Endothelial cell of umbilical vein (primary cell): ENCODE measurements at regions not wholly inside any gene's neighbourhood (a gene's known extent, or its start where the extent isn't known, plus 50 kb on each side); places are given as distances from the start of the nearest gene placed in this dataset.

ENCODE experiments used
- BruUV-seq: library from RNA; stranded (reverse); fragments of 400-500 nt; replicated peaks from 2 replicates; lab custom pipeline; 2021; lab: Mats Ljungman, UMichigan
- CTCF ChIA-PET: fragments of 300-600, 350-600 bp; sonication (Branson Sonifier 250); formaldehyde crosslinking; loops from one replicate; lab custom pipeline; 2021; ENCODE audit warnings: antibody characterized with exemption, inconsistent platforms; lab: Charles Lee
- POLR2A ChIA-PET: fragments of 300-600, 350-600 bp; sonication (Branson Sonifier 250); formaldehyde crosslinking; loops from one replicate; lab custom pipeline; 2021; ENCODE audit warnings: antibody characterized with exemption, inconsistent platforms; lab: Charles Lee
- DNase-seq: peaks from one replicate; pipeline ENCODE4 v3.0.0-alpha.2; 2011; ENCODE audit warnings: low read depth, low spot score
- FAIRE-seq: peaks from 2 replicates; lab custom pipeline; 2011; peaks lifted over from hg19 to GRCh38; lab: Jason Lieb, UNC
- H2AFZ ChIP-seq: 2 replicates; pipeline ENCODE4 v1.6.0; 2012; ENCODE audit warnings: low read depth, low read length, control low read depth, inconsistent platforms
- H3K27ac ChIP-seq: 2 replicates; pipeline ENCODE4 v1.5.1; 2011; ENCODE audit warnings: low read depth, mild to moderate bottlenecking, control low read depth, low read length, moderate library complexity; ENCODE audit not compliant: insufficient read depth
- H3K27me3 ChIP-seq, 2 experiments: 2 replicates each; pipeline versions ENCODE4 v1.6.0 to v1.6.1; 2011; ENCODE audit warnings: low read length in 2 of 2, mixed read lengths in 1 of 2; ENCODE audit not compliant: control insufficient read depth in 2 of 2, insufficient read depth in 2 of 2
- H3K36me3 ChIP-seq, 2 experiments: 2 replicates in 1 of 2; 3 replicates in 1 of 2; pipeline ENCODE4 v1.5.1; 2011; ENCODE audit warnings: low read length in 2 of 2, mild to moderate bottlenecking in 1 of 2, moderate library complexity in 1 of 2; ENCODE audit not compliant: control insufficient read depth in 2 of 2, insufficient read depth in 2 of 2; ENCODE audit errors: extremely low read depth in 1 of 2
- H3K4me1 ChIP-seq: 3 replicates; pipeline ENCODE4 v1.5.1; 2011; ENCODE audit warnings: mild to moderate bottlenecking, low read length; ENCODE audit not compliant: control insufficient read depth, insufficient read depth; ENCODE audit errors: extremely low read depth
- H3K4me2 ChIP-seq: 2 replicates; pipeline ENCODE4 v1.6.1; 2011; ENCODE audit warnings: low read length, control low read depth, mixed read lengths; ENCODE audit not compliant: insufficient read depth
- H3K4me3 ChIP-seq, 3 experiments: fragments of 200-600 bp in 1 of 3; sonication (generic), shearing (Covaris generic) in 1 of 3; replicated peaks in 1 of 3; 2 replicates each; pipeline ENCODE4 v1.5.1; 2011 to 2016; ENCODE audit warnings: control low read depth in 3 of 3, low read length in 3 of 3, mild to moderate bottlenecking in 2 of 3, inconsistent platforms in 1 of 3, low read depth in 1 of 3, moderate library complexity in 1 of 3; ENCODE audit not compliant: insufficient read depth in 1 of 3
- H3K79me2 ChIP-seq: 2 replicates; pipeline ENCODE4 v1.6.0; 2012; ENCODE audit warnings: low read length, inconsistent platforms; ENCODE audit not compliant: control insufficient read depth, insufficient read depth
- H3K9ac ChIP-seq: replicated peaks from 2 replicates; pipeline ENCODE3; 2011; ENCODE audit warnings: low read length, control low read depth; ENCODE audit not compliant: insufficient read depth; ENCODE audit errors: extremely low read depth
- H3K9me1 ChIP-seq: replicated peaks from 3 replicates; pipeline ENCODE4 v1.6.0; 2011; ENCODE audit warnings: mild to moderate bottlenecking, low read length; ENCODE audit not compliant: control insufficient read depth, insufficient read depth; ENCODE audit errors: extremely low read depth
- H3K9me3 ChIP-seq: replicated peaks from 2 replicates; pipeline ENCODE4 v1.5.1; 2012; ENCODE audit warnings: low read length, inconsistent platforms; ENCODE audit not compliant: control insufficient read depth, insufficient read depth
- H4K20me1 ChIP-seq: replicated peaks from 2 replicates; pipeline ENCODE3; 2011; ENCODE audit warnings: mild to moderate bottlenecking, low read length; ENCODE audit not compliant: control insufficient read depth, insufficient read depth; ENCODE audit errors: extremely low read depth
- CTCF ChIP-seq, 2 donors: IDR thresholded peaks; 1 replicate in 1 of 2; 2 replicates in 1 of 2; pipeline ENCODE4 v1.5.1; 2011; ENCODE audit warnings: low read length in 2 of 2, mild to moderate bottlenecking in 2 of 2, moderate library complexity in 2 of 2, control low read depth in 1 of 2, inconsistent platforms in 1 of 2, low read depth in 1 of 2; ENCODE audit not compliant: insufficient read depth in 1 of 2; ENCODE audit errors: extremely low read depth in 1 of 2
- EZH2 ChIP-seq: IDR thresholded peaks from 2 replicates; pipeline ENCODE4 v1.6.1; 2012; ENCODE audit warnings: borderline replicate concordance, low read depth, mild to moderate bottlenecking, moderate library complexity, low read length, inconsistent platforms; ENCODE audit not compliant: severe bottlenecking
- FOS ChIP-seq: IDR thresholded peaks from 2 replicates; pipeline ENCODE4 v1.6.1; 2011; ENCODE audit warnings: mild to moderate bottlenecking, low read length, moderate library complexity, borderline replicate concordance; ENCODE audit not compliant: insufficient read depth
- GATA2 ChIP-seq: IDR thresholded peaks from 2 replicates; pipeline ENCODE4 v1.7.0; 2011; ENCODE audit warnings: low read depth, mild to moderate bottlenecking, moderate library complexity, mixed read lengths, low read length; ENCODE audit not compliant: insufficient read length, insufficient read depth
- JUN ChIP-seq: IDR thresholded peaks from 2 replicates; pipeline ENCODE4 v1.6.1; 2011; ENCODE audit warnings: borderline replicate concordance, low read depth; ENCODE audit not compliant: insufficient read length, insufficient read depth
- MAX ChIP-seq: IDR thresholded peaks from 2 replicates; pipeline ENCODE4 v1.6.1; 2011; ENCODE audit not compliant: insufficient read depth, insufficient read length
- MYC ChIP-seq: IDR thresholded peaks from one replicate; pipeline ENCODE4 v1.6.1; 2011; ENCODE audit warnings: mild to moderate bottlenecking, low read depth, low read length
- POLR2A ChIP-seq: IDR thresholded peaks from 2 replicates; pipeline ENCODE4 v1.6.1; 2012; ENCODE audit warnings: low read depth, mild to moderate bottlenecking, control low read depth, low read length
- POLR2AphosphoS5 ChIP-seq: IDR thresholded peaks from 2 replicates; pipeline ENCODE4 v1.6.1; 2012; ENCODE audit warnings: low read depth, mild to moderate bottlenecking, control low read depth, low read length, moderate library complexity; ENCODE audit not compliant: insufficient read depth
- dilution Hi-C: fragments of 300-500 bp; cut with MboI; formaldehyde crosslinking; loops from one replicate; pipeline ENCODE4 v1.15.0; 2019; ENCODE audit warnings: low sequenced_read_pairs; ENCODE audit not compliant: extremely low pct_ligation_motif_present
- intact Hi-C: fragments of 100-400 bp; cut with micrococcal nuclease; formaldehyde crosslinking; loops from one replicate; pipeline ENCODE4 v1.10.0; 2022

DNA sequence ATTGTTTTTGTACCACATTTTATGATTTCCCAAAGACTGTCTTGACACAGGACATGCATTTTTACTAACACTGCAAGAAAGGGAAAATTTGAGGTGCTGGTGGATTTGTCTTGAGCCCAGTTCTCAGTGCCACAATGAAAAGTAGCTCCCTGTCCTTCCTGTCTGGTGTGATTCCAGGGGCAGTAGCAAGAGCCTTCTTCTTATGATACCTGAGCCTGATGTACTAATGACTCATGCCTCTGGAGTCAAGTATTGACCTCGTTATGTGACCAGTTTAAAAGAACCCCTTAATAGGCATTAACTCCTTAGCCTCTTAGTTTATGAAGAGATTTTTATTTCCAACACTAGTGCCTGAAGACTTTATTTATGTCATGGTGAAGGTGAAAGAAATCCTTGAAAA, 728.6 kb downstream of the SLC4A3 start:
- FAIRE-seq (no peak), DNase-seq (no peak)
- no peak overlapping the region for H2AFZ ChIP-seq
- dilution Hi-C loops = no loop called here
- no peaks in the 10 kb centered on the region for H3K79me2 ChIP-seq
- H3K9me1 ChIP-seq = no peaks in the 10 kb centered on the region
- CTCF ChIA-PET = no interaction called here
- BruUV-seq = no TSS peak
- H3K9ac ChIP-seq = no peak overlapping the region
- H3K4me2 ChIP-seq = no peak overlapping the region
- no peaks in the 10 kb centered on the region for H3K36me3 ChIP-seq
- H3K4me3 ChIP-seq = no peak overlapping the region
- H3K4me1 ChIP-seq = no peaks in the 10 kb centered on the region
- H3K9me3 ChIP-seq = peaks cover 5% of the 10 kb centered on the region
- H3K27ac ChIP-seq = no peak overlapping the region
- POLR2A ChIA-PET = no interaction called here
- no peaks in the 10 kb centered on the region for H3K27me3 ChIP-seq
- TF ChIP-seq POLR2A (no peak), CTCF (IDR thresholded peaks at IDR 0.05; ENCODE audit: extremely low read depth in 1 of 2, insufficient read depth in 1 of 2, low read depth in 1 of 2, low read length in 2 of 2) (no peak), GATA2 (no peak), MYC (no peak), FOS (no peak), JUN (no peak), MAX (no peak), EZH2 (no peak), POLR2AphosphoS5 (no peak)
- intact Hi-C loops = no loop called here
- no peaks in the 10 kb centered on the region for H4K20me1 ChIP-seq
